Kasumi-1 (cell line): ENCODE measurements at regions not wholly inside any gene's neighbourhood (a gene's known extent, or its start where the extent isn't known, plus 50 kb on each side); places are given as distances from the start of the nearest gene placed in this dataset.

Experiments
- DNase-seq, 2 experiments: peaks; one replicate each; lab custom pipeline; 2025; lab: John Stamatoyannopoulos, UW

- no peak for DNase-seq
Observed at GRCh38 chr9:8262625-8263622, 463.3 kb upstream of the DMAC1 start.

GRCh38 chr9:8261737-8262136 lies 462.2 kb upstream of the DMAC1 start:
- peak; percentile 15 to 27 for DNase-seq

DNA sequence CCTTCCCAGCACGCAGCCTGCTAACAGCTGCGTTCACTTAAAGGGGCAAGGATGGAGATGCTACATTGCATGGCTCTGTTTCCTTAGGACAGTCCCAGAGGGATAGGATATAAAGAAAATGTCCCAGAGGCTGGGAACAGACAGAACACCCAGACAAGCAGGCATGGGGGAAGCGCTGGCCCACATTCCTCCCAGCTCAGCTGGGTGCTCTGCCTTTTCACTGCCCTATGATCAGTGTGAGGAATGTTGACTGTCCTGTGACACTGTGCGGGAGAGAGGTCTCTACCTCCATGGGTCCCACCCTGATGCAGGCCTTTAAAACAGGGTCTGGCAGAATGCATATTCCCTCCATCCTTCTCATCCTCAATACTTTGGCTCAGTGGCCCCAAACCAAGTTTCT lies 459.4 kb upstream of the DMAC1 start:
- no peak for DNase-seq

DNA sequence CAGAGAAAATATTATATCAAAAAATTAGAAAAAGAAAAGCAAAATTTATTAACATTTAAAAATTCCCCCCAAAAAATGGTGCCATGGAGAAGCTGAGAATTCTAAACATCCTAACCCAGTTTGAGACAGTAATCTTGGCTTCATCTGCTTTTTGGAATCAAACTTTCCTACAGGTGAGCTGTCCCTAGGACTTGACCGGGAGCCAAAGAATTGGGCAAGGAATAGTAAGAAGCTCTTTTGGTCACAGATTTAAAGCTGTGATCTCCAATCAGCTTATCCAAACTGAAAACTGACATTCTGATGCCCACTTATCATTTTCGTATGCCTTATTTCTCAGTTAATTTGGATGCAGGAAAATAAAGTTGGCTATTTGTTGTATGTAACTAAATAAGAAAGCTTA lies 457.3 kb upstream of the DMAC1 start:
- DNase-seq, result no peak

DNA sequence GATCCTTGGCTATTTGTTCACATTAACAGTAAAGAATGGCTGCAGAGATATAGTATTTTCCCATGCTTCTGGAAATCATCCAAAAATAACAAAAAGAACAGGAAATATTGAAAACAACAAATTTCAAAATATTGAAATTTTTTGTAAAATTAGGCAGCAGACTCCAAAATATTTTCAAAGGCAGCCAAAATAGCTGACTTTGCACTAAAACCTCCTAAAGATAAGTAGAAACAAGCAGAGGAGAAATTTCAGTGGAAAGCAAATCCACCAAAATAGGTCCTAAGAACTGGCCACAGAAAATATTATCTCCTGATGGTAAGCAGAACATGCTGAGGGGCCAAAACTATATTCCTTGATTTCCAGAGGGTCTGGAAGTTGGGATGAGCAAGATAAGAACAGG lies 456.3 kb upstream of the DMAC1 start:
- DNase-seq, result no peak

GRCh38 chr9:8254541-8254940 lies 455.0 kb upstream of the DMAC1 start:
- no peak for DNase-seq

DNA sequence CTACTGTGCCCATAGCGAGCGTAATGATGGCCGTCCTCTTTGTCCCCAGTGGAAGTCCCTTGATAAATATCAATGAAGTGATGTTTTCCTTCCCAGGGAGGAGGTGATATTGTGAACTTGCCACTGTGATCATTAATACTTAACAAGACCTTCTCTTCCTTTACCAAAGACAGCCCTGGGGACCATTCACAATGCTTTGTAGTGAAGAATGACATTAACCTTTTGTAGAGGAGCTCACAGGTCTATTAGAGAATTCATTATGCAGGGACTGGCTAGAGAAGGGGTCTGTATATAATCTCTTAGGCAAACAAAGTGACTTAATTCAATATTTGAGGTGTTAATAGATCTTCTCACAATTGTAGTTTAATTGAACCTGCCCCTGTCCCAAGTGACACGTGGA lies 452.9 kb upstream of the DMAC1 start:
- no peak for DNase-seq

GRCh38 chr9:8251566-8251965 lies 452.0 kb upstream of the DMAC1 start:
- DNase-seq, result no peak

- no peak for DNase-seq
Observed at GRCh38 chr9:8244505-8245092, 445.0 kb upstream of the DMAC1 start.

DNA sequence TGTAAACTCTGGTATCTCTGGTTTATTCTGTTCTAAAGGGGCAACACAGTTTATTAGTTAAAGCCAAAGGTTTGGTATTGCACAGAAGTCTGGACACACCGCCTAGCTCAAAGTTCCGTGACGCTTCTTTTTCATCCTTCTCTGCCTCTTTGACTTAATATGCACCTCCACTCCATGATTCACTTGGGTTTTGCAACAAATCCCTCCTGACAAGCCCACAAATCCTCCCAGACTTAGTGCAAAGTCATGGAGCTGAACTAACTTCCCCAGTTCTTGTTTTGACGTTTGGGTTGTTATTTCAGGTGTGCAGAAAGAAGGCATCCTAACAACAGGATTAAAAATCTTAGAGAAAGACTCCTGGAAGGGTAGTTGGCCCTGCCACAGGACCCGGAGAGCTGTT lies 441.6 kb upstream of the DMAC1 start:
- DNase-seq, result no peak

DNA sequence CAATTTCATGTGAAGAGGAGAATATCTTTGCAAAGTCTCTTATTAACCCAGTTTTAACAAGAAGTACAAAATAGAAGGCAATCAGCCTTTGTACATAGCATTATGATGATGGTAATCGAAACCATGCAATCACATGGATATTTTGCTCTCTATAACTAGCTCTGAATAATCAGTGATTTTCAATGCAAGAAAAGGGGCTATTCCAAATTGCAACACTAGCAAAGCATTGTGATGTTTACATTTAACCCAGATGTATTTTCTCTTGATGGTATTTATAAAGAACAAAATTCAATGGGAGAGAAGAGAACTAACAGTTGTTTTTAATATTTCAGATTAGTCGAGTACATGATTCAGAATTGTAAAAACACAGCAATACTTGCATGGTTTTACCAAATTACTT lies 437.5 kb upstream of the DMAC1 start:
- DNase-seq, result no peak

GRCh38 chr9:8235489-8235888 lies 435.9 kb upstream of the DMAC1 start:
- DNase-seq, result no peak

GRCh38 chr9:8234316-8234715 lies 434.7 kb upstream of the DMAC1 start:
- DNase-seq, result no peak

- no peak for DNase-seq
Observed at GRCh38 chr9:8232726-8233125, 433.1 kb upstream of the DMAC1 start.

- DNase-seq, result no peak
Observed at GRCh38 chr9:8229226-8229625, 429.6 kb upstream of the DMAC1 start.

DNA sequence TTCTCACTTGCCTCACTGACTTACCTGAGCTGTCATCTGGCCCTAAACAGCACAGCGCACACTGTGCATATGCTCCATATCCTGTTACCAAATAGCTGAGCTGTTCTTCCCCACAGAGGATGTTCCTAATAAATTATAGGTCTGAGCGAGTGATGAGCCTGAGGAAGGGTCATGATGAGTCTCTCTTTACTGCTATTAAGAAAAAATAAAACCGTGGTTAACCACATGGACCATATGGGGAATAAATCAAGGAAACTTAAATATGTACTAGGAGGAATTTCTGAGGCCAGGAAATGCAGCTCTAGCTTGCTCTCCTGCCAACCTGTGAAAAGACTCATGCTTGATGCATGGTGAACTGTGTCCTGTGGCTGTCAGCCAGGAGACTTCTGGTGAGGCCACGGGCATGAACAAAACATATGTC lies 424.8 kb upstream of the DMAC1 start:
- no peak for DNase-seq

DNA sequence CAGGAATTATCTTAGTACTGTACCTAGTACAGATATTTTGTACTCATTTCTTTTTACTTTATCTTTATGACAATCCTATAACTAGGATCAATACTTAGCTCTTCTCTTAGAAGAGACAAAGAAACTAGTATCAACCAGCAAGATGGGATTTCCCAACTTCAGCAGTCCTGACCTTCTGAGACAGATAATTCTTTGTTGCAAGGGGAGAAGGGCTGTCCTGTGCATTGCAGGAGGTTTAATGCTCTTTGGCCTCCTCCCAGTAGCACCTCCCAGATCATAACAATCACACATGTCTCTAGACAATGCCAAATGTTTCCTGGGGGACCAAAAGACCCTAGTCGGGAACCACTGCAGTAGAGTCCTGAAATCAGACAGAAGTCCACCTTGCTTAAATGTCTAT lies 424.3 kb upstream of the DMAC1 start:
- no peak for DNase-seq

GRCh38 chr9:8221462-8221861 lies 421.9 kb upstream of the DMAC1 start:
- no peak for DNase-seq

GRCh38 chr9:8208465-8208864 lies 408.9 kb upstream of the DMAC1 start:
- no peak for DNase-seq

DNA sequence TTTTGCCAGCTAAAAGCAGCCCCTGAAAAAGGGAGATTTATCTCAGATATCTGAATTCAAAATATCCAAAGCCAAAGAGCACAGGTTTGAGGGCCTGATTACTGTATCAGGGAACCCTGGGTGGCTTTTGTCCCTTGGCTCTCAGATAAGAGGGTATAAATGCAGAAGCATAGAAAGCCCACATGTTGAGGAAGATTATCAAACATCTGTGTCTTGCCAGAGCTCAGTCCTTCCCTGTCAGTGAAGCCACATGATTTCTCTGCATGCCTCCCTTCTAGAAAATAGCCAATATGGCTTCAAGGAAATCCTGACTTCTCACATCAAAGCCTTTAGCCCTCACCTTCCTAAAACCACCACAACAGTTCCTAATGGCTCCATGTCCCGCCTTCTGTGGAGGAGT lies 408.0 kb upstream of the DMAC1 start:
- DNase-seq, result no peak

GRCh38 chr9:8206720-8207119 lies 407.1 kb upstream of the DMAC1 start:
- no peak for DNase-seq

DNA sequence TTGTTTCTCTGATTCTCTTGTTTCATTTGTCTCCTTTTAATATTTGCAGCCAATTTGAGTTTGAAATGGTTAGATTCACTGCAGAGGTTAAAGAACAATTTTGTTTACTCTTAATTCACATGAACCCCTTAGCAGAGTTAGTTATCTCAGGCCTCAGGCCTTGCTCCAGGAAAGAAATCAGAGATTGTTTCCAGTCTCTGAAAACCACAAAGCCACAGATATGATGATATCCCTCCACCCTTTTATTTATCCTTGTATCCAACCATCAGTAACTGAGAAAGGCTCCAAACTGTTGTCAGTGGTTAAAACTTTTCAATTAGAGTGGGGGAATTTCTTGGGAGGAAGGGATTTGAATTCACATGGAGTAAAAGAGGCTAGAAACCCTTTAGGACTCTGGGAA lies 406.0 kb upstream of the DMAC1 start:
- no peak for DNase-seq

GRCh38 chr9:8189881-8190280 lies 390.3 kb upstream of the DMAC1 start:
- DNase-seq, result no peak
